K562 (cell line): ENCODE measurements at regions not wholly inside any gene's neighbourhood (a gene's known extent, or its start where the extent isn't known, plus 50 kb on each side); places are given as distances from the start of the nearest gene placed in this dataset.

Experiments
- ATAC-seq: fragments of 200-7000 bp; cut with Tn5 transposase; 3 replicates; pipeline ENCODE4 v1.9.1; 2020; ENCODE audit warnings: moderate library complexity
- BruUV-seq: library from RNA; stranded (reverse); fragments of 400-500 nt; replicated peaks from 2 replicates; lab custom pipeline; 2021; lab: Mats Ljungman, UMichigan
- CTCF ChIA-PET: fragments of 300-600 bp; formaldehyde crosslinking; extraction: SDS; loops from one replicate; lab custom pipeline; 2021; ENCODE audit warnings: low intra/inter-chr PET ratio; lab: Yijun Ruan, JAX
- POLR2A ChIA-PET: fragments of 300-600, 350-650 bp; sonication (Branson Sonifier 250); formaldehyde crosslinking; extraction: SDS; loops from one replicate; lab custom pipeline; 2021; ENCODE audit warnings: antibody characterized with exemption, inconsistent platforms; lab: Yijun Ruan, JAX
- DNase-seq, 4 experiments: peaks; one replicate each; pipeline versions ENCODE4 v3.0.0 to v3.0.0-alpha.2; 2011 to 2018; ENCODE audit warnings: low spot score in 3 of 4, mixed read lengths in 3 of 4; ENCODE audit errors: extremely low read depth in 1 of 4
- FAIRE-seq: peaks from 2 replicates; lab custom pipeline; 2011; peaks lifted over from hg19 to GRCh38; lab: Jason Lieb, UNC
- H2AFZ ChIP-seq: 2 replicates; pipeline ENCODE4 v1.6.0; 2011; ENCODE audit warnings: low read depth, low read length, control low read depth, inconsistent platforms
- H3K27ac ChIP-seq: fragments of 200-600 bp; 3 replicates; pipeline ENCODE4 v1.8.0; 2011; ENCODE audit warnings: low read depth, mild to moderate bottlenecking, control low read depth, inconsistent platforms, low read length, moderate library complexity, mixed read lengths; ENCODE audit errors: extremely low read depth
- H3K27me3 ChIP-seq, 2 experiments: fragments of 300-600 bp in 1 of 2; 2 replicates in 1 of 2; 3 replicates in 1 of 2; pipeline versions ENCODE4 v1.6.0 to v1.8.0; 2011; ENCODE audit warnings: inconsistent platforms in 2 of 2, low read length in 2 of 2, mild to moderate bottlenecking in 1 of 2, mixed read lengths in 1 of 2, moderate library complexity in 1 of 2; ENCODE audit not compliant: control insufficient read depth in 2 of 2, insufficient read depth in 2 of 2
- H3K36me3 ChIP-seq: fragments of 300-600 bp; 3 replicates; pipeline ENCODE4 v1.8.0; 2011; ENCODE audit warnings: mild to moderate bottlenecking, low read length, inconsistent platforms; ENCODE audit not compliant: control insufficient read depth, insufficient read depth
- H3K4me1 ChIP-seq, 2 experiments: fragments of 200-600 bp in 1 of 2; replicated peaks in 1 of 2; 2 replicates in 1 of 2; 3 replicates in 1 of 2; pipeline versions ENCODE4 v1.5.1 to v1.8.0; 2011; ENCODE audit warnings: inconsistent platforms in 2 of 2, low read length in 2 of 2, mild to moderate bottlenecking in 1 of 2, mixed read lengths in 1 of 2, moderate library complexity in 1 of 2; ENCODE audit not compliant: control insufficient read depth in 2 of 2, insufficient read depth in 2 of 2
- H3K4me2 ChIP-seq: 2 replicates; pipeline ENCODE4 v1.6.1; 2011; ENCODE audit warnings: low read length, control low read depth, inconsistent platforms, mixed read lengths; ENCODE audit not compliant: insufficient read depth
- H3K4me3 ChIP-seq: fragments of 200-600 bp; sonication (generic), shearing (Covaris generic); 2 replicates; pipeline ENCODE4 v1.5.1; 2016; ENCODE audit warnings: control low read depth, inconsistent platforms
- H3K79me2 ChIP-seq: fragments of 200-600 bp; 3 replicates; pipeline ENCODE4 v1.8.0; 2011; ENCODE audit warnings: low read length, inconsistent platforms; ENCODE audit not compliant: control insufficient read depth, insufficient read depth
- H3K9ac ChIP-seq, 2 experiments: 2 replicates each; pipeline versions ENCODE4 v1.6.0 to v1.6.1; 2011; ENCODE audit warnings: low read depth in 2 of 2, low read length in 2 of 2, control low read depth in 1 of 2, inconsistent platforms in 1 of 2, mild to moderate bottlenecking in 1 of 2, mixed read lengths in 1 of 2; ENCODE audit not compliant: insufficient read depth in 1 of 2
- H3K9me1 ChIP-seq: one replicate; pipeline ENCODE4 v1.6.0; 2011; ENCODE audit warnings: inconsistent platforms, mild to moderate bottlenecking, low read length, moderate library complexity; ENCODE audit not compliant: control insufficient read depth, insufficient read depth
- H3K9me3 ChIP-seq: replicated peaks from 2 replicates; pipeline ENCODE4 v1.5.1; 2011; ENCODE audit warnings: low read depth, low read length, inconsistent platforms; ENCODE audit not compliant: control insufficient read depth, insufficient read depth
- H4K20me1 ChIP-seq: replicated peaks from 2 replicates; pipeline ENCODE4 v1.6.1; 2011; ENCODE audit warnings: low read length, inconsistent platforms, mixed read lengths; ENCODE audit not compliant: control insufficient read depth, insufficient read depth
- ARNT ChIP-seq, 2 experiments: fragments of 450-650 bp; IDR thresholded peaks; 2 replicates each; pipeline ENCODE4 v1.6.1; 2016; ENCODE audit warnings: mild to moderate bottlenecking in 1 of 2
- BRF1 ChIP-seq: IDR thresholded peaks from 3 replicates; pipeline ENCODE4 v1.6.1; 2011; ENCODE audit warnings: borderline replicate concordance, mild to moderate bottlenecking; ENCODE audit not compliant: insufficient read length; ENCODE audit errors: extremely low read depth
- FOS ChIP-seq: IDR thresholded peaks from 3 replicates; pipeline ENCODE4 v1.6.1; 2011; ENCODE audit not compliant: insufficient read length; ENCODE audit errors: extremely low read depth
- JUND ChIP-seq, 2 experiments: IDR thresholded peaks; 2 replicates in 1 of 2; 3 replicates in 1 of 2; pipeline ENCODE4 v1.6.1; 2011; ENCODE audit warnings: borderline replicate concordance in 2 of 2, low read depth in 2 of 2, low read length in 2 of 2, improper control_type of control experiment in 1 of 2, missing biosample characterization in 1 of 2, missing genetic modification characterization in 1 of 2, missing genetic modification reagents in 1 of 2
- LEF1 ChIP-seq: fragments of 450-650 bp; IDR thresholded peaks from 2 replicates; pipeline ENCODE4 v1.6.1; 2016; ENCODE audit warnings: mild to moderate bottlenecking
- RFX1 ChIP-seq: fragments of 450-650 bp; IDR thresholded peaks from 2 replicates; pipeline ENCODE4 v1.6.1; 2016; ENCODE audit warnings: mild to moderate bottlenecking, moderate library complexity
- SAFB2 ChIP-seq: fragments of 200-400 bp; formaldehyde crosslinking; IDR thresholded peaks from 2 replicates; pipeline ENCODE4 v1.6.1; 2018; ENCODE audit warnings: borderline replicate concordance, low read length, low read depth, moderate library complexity; ENCODE audit not compliant: severe bottlenecking
- ZNF830 ChIP-seq: fragments of 250-450 bp; sonication (Bioruptor Pico); IDR thresholded peaks from 2 replicates; pipeline ENCODE4 v1.5.0; 2021; ENCODE audit warnings: mild to moderate bottlenecking
- WGBS: fragments of 100-300 bp; shearing (Covaris generic); methylation state at CpG from one replicate; pipeline ENCODE4 v1.1.6; 2016; ENCODE audit warnings: low coverage, mixed read lengths; ENCODE audit not compliant: insufficient coverage; ENCODE audit errors: missing lambda C conversion rate; 5-methylcytosine and 5-hydroxymethylcytosine counted together
- in situ Hi-C: fragments of 300-500 bp; cut with MboI; formaldehyde crosslinking; loops from 4 replicates; pipeline ENCODE4 v1.15.0; 2018; ENCODE audit warnings: inconsistent platforms, mixed read lengths
- intact Hi-C: fragments of 100-400 bp; cut with micrococcal nuclease; formaldehyde crosslinking; loops from 2 replicates; pipeline ENCODE4 v1.14.2; 2022
- TF ChIP-seq, protein P1 (sequence below), 2 experiments: fragments of 450-650 bp in 1 of 2; sonication (generic) in 1 of 2; formaldehyde crosslinking in 1 of 2; IDR thresholded peaks in 1 of 2; conservative IDR thresholded peaks in 1 of 2; 2 replicates each; pipeline versions ENCODE4 v1.6.1 to v1.8.1; 2016 to 2023; ENCODE audit warnings: mild to moderate bottlenecking in 2 of 2, moderate library complexity in 2 of 2, inconsistent platforms in 1 of 2, missing genetic modification reagents in 1 of 2
- TF ChIP-seq, protein P2 (sequence below): fragments of 450-650 bp; IDR thresholded peaks from 2 replicates; pipeline ENCODE4 v1.6.1; 2016
- TF ChIP-seq, protein P3 (sequence below): fragments of 250-450 bp; sonication (Bioruptor Pico); IDR thresholded peaks from 2 replicates; pipeline ENCODE4 v1.8.0; 2021; ENCODE audit warnings: mild to moderate bottlenecking, moderate library complexity

DNA sequence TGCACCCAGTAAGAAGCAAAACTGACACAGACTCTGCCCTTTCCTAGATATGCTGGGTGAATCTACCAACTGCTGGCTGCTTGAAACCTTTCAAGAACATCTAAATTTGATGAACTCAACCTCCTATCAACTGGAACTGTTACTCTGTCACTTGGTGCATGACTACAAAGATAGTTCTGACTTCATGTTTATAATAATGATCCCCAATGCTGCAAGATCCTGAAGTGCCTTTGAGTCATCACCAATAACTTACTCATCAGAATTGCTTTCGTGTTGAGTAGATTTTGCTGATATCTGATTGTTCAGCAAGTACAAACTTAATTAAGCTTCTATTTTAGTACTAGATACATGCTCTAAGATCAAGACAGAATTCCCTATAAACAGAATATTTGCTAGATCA, 100.2 kb upstream of the ARMC2 start (continued):
- TF ChIP-seq, protein P1, sequence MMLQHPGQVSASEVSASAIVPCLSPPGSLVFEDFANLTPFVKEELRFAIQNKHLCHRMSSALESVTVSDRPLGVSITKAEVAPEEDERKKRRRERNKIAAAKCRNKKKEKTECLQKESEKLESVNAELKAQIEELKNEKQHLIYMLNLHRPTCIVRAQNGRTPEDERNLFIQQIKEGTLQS (IDR thresholded peaks at IDR 0.05), result peak; percentile 80
- TF ChIP-seq, protein P1 (CRISPR knock-in tag; conservative IDR thresholded peaks at IDR 0.05), result no peak
- no peak for TF ChIP-seq LEF1
- TF ChIP-seq JUND (IDR thresholded peaks at IDR 0.05; ENCODE audit: borderline replicate concordance, low read depth, low read length), result no peak
- TF ChIP-seq JUND (tag; IDR thresholded peaks at IDR 0.05; ENCODE audit: borderline replicate concordance, low read depth, low read length), result no peak

DNA sequence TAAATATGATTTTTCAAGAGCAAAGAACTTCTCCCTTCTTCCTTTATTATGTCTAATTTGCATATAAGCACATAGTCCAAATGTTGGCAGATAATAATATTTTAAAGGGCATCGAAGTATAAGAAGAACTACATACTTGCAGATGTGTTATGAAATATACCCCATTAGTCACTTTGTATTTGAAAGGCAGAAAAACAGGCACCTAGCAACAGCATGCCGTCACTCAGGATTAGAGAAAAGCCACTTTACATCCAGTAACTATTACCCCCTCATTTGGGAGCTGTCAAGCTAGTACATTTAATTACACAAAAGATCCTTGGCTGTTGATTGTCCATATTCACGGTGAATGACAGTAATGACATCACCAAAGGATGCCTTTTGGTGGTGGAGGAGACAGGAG, 99.3 kb upstream of the ARMC2 start:
- ATAC-seq (no peak), DNase-seq (no peak), FAIRE-seq (no peak)
- Histone ChIP-seq H3K9me3 (no peaks in the 10 kb centered on the region), H2AFZ (no peak overlapping the region), H3K4me3 (no peak overlapping the region), H3K27me3 (peaks cover 11 to 51% of the 10 kb centered on the region in 2 experiments; a peak in 4 of 5 replicates), H3K4me1 (no peaks in the 10 kb centered on the region), H4K20me1 (no peaks in the 10 kb centered on the region), H3K79me2 (no peaks in the 10 kb centered on the region), H3K4me2 (no peak overlapping the region), H3K9ac (no peak overlapping the region), H3K36me3 (no peaks in the 10 kb centered on the region), H3K9me1 (peaks cover 4% of the 10 kb centered on the region), H3K27ac (no peak overlapping the region)
- no TSS peak for BruUV-seq
- in situ Hi-C loops (no loop called here), intact Hi-C loops (no loop called here)
- ChIA-PET POLR2A (interaction anchor here (0.8 kb wide), 1 partner anchor 16 kb away, joined by 3 read pairs; no protein-coding TSS in a partner anchor), CTCF (no interaction called here)
- WGBS, result 0% methylated on average over 3 of the region's 3 CpGs
- TF ChIP-seq BRF1, result no peak
- TF ChIP-seq, protein P2, sequence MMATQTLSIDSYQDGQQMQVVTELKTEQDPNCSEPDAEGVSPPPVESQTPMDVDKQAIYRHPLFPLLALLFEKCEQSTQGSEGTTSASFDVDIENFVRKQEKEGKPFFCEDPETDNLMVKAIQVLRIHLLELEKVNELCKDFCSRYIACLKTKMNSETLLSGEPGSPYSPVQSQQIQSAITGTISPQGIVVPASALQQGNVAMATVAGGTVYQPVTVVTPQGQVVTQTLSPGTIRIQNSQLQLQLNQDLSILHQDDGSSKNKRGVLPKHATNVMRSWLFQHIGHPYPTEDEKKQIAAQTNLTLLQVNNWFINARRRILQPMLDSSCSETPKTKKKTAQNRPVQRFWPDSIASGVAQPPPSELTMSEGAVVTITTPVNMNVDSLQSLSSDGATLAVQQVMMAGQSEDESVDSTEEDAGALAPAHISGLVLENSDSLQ, result peak; percentile 68
- no peak for TF ChIP-seq ARNT (IDR thresholded peaks at IDR 0.05)
- no peak for TF ChIP-seq ZNF830 (CRISPR knock-in tag)
- no peak for TF ChIP-seq FOS
- TF ChIP-seq RFX1, result peak; percentile 32; the same call in 1 of the 2 replicates
- TF ChIP-seq, protein P3, sequence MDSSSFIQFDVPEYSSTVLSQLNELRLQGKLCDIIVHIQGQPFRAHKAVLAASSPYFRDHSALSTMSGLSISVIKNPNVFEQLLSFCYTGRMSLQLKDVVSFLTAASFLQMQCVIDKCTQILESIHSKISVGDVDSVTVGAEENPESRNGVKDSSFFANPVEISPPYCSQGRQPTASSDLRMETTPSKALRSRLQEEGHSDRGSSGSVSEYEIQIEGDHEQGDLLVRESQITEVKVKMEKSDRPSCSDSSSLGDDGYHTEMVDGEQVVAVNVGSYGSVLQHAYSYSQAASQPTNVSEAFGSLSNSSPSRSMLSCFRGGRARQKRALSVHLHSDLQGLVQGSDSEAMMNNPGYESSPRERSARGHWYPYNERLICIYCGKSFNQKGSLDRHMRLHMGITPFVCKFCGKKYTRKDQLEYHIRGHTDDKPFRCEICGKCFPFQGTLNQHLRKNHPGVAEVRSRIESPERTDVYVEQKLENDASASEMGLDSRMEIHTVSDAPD (CRISPR knock-in tag), result no peak
- no peak for TF ChIP-seq SAFB2
